B cell (primary cell): ENCODE measurements at regions not wholly inside any gene's neighbourhood (a gene's known extent, or its start where the extent isn't known, plus 50 kb on each side); places are given as distances from the start of the nearest gene placed in this dataset.

ENCODE experiments used
- ATAC-seq: fragments of 200-7000 bp; cut with Tn5 transposase; one replicate; pipeline ENCODE4 v1.10.0; 2021; ENCODE audit warnings: low read depth, mild to moderate bottlenecking, moderate number of reproducible peaks, moderate library complexity
- CTCF ChIA-PET: fragments of 350-600 bp; sonication (Branson Sonifier 250); formaldehyde crosslinking; loops from one replicate; lab custom pipeline; 2021; ENCODE audit warnings: antibody characterized with exemption, inconsistent platforms; lab: Charles Lee
- POLR2A ChIA-PET: fragments of 350-600 bp; sonication (Branson Sonifier 250); formaldehyde crosslinking; loops from one replicate; lab custom pipeline; 2021; ENCODE audit warnings: antibody characterized with exemption; lab: Charles Lee
- DNase-seq: peaks from one replicate; pipeline ENCODE4 v3.0.0; 2013
- H2AFZ ChIP-seq: 2 replicates; pipeline ENCODE4 v1.6.1; 2012; ENCODE audit warnings: mild to moderate bottlenecking, low read depth, low read length; ENCODE audit not compliant: insufficient read depth, poor library complexity, severe bottlenecking
- H3K27ac ChIP-seq, 2 donors: 1 replicate in 1 of 2; 2 replicates in 1 of 2; pipeline ENCODE4 v1.5.1; 2012 to 2013; ENCODE audit warnings: low read length in 2 of 2, mild to moderate bottlenecking in 2 of 2, moderate library complexity in 1 of 2
- H3K27me3 ChIP-seq, 4 experiments: fragments of 200-600 bp in 1 of 4; sonication (generic) in 1 of 4; replicated peaks in 1 of 4; 1 replicate in 2 of 4; 2 replicates in 2 of 4; pipeline versions ENCODE4 v1.6.1 to v1.7.0; 2013 to 2016; ENCODE audit warnings: low read length in 3 of 4, mild to moderate bottlenecking in 2 of 4, mixed read lengths in 1 of 4, moderate library complexity in 1 of 4; ENCODE audit not compliant: insufficient read depth in 4 of 4, control insufficient read depth in 3 of 4; ENCODE audit errors: control extremely low read depth in 1 of 4
- H3K36me3 ChIP-seq, 2 experiments: replicated peaks in 1 of 2; 1 replicate in 1 of 2; 2 replicates in 1 of 2; pipeline versions ENCODE4 v1.6.1 to v1.7.1; 2013; ENCODE audit warnings: low read length in 1 of 2; ENCODE audit not compliant: insufficient read depth in 2 of 2, control insufficient read depth in 1 of 2; ENCODE audit errors: control extremely low read depth in 1 of 2, extremely low read depth in 1 of 2
- H3K4me1 ChIP-seq, 2 donors: fragments of 200-600 bp in 1 of 2; sonication (generic) in 1 of 2; 1 replicate in 1 of 2; 2 replicates in 1 of 2; pipeline versions ENCODE4 v1.5.1 to v1.6.1; 2013 to 2017; ENCODE audit warnings: low read length in 2 of 2; ENCODE audit not compliant: control insufficient read depth in 2 of 2, insufficient read depth in 2 of 2
- H3K4me2 ChIP-seq: replicated peaks from 2 replicates; pipeline ENCODE3; 2012; ENCODE audit warnings: mild to moderate bottlenecking, low read depth, low read length; ENCODE audit not compliant: poor library complexity, severe bottlenecking
- H3K4me3 ChIP-seq, 5 experiments: fragments of 200-600 bp in 1 of 5; sonication (generic) in 1 of 5; 1 replicate in 3 of 5; 2 replicates in 2 of 5; pipeline versions ENCODE4 v1.5.1 to v1.7.0; 2011 to 2016; ENCODE audit warnings: low read length in 4 of 5, mild to moderate bottlenecking in 4 of 5, low read depth in 2 of 5, control low read depth in 1 of 5, moderate library complexity in 1 of 5; ENCODE audit not compliant: insufficient read depth in 1 of 5; ENCODE audit errors: control extremely low read depth in 1 of 5, extremely low read depth in 1 of 5
- H3K79me2 ChIP-seq: fragments of 200-600 bp; sonication (generic); one replicate; pipeline ENCODE4 v1.6.0; 2016; ENCODE audit warnings: low read length; ENCODE audit not compliant: control insufficient read depth, insufficient read depth
- H3K9ac ChIP-seq: fragments of 200-600 bp; sonication (generic); 2 replicates; pipeline ENCODE4 v1.6.1; 2017; ENCODE audit warnings: mild to moderate bottlenecking, low read length, moderate library complexity
- H3K9me3 ChIP-seq, 3 donors: one replicate each; pipeline versions ENCODE4 v1.6.1 to v1.7.1; 2013; ENCODE audit warnings: low read length in 2 of 3; ENCODE audit not compliant: control insufficient read depth in 2 of 3, insufficient read depth in 1 of 3; ENCODE audit errors: control extremely low read depth in 1 of 3
- H4K20me1 ChIP-seq: 2 replicates; pipeline ENCODE4 v1.6.0; 2012; ENCODE audit warnings: mild to moderate bottlenecking, low read length; ENCODE audit not compliant: insufficient read depth, control insufficient read depth, poor library complexity, severe bottlenecking
- H3K27ac Mint-ChIP-seq: one replicate; pipeline ENCODE4 v1.8.0; 2021; ENCODE audit warnings: mixed read lengths
- H3K27me3 Mint-ChIP-seq: one replicate; pipeline ENCODE4 v1.8.0; 2021; ENCODE audit warnings: mixed read lengths
- H3K4me1 Mint-ChIP-seq: one replicate; pipeline ENCODE4 v1.8.0; 2021; ENCODE audit warnings: mixed read lengths
- H3K4me3 Mint-ChIP-seq: one replicate; pipeline ENCODE4 v1.8.0; 2021; ENCODE audit warnings: mixed read lengths
- H3K9me3 Mint-ChIP-seq: one replicate; pipeline ENCODE4 v1.8.0; 2022; ENCODE audit warnings: mixed read lengths; ENCODE audit not compliant: insufficient read depth
- CTCF ChIP-seq: fragments of 200-600 bp; IDR thresholded peaks from one replicate; pipeline ENCODE4 v1.8.0; 2022; ENCODE audit warnings: antibody characterized with exemption, mild to moderate bottlenecking
- EZH2 ChIP-seq: IDR thresholded peaks from 2 replicates; pipeline ENCODE4 v1.6.1; 2012; ENCODE audit warnings: borderline replicate concordance, low read depth, mild to moderate bottlenecking, moderate library complexity, low read length; ENCODE audit not compliant: insufficient read depth, poor library complexity, severe bottlenecking
- WGBS: methylation state at CpG from one replicate; pipeline ENCODE4 v1.1.5; 2013; ENCODE audit warnings: missing lambda C conversion rate; ENCODE audit not compliant: insufficient coverage; 5-methylcytosine and 5-hydroxymethylcytosine counted together
- intact Hi-C: fragments of 100-400 bp; cut with micrococcal nuclease; formaldehyde crosslinking; loops from one replicate; pipeline ENCODE4 v1.10.0; 2022

GRCh38 chr13:64962404-64962803 lies 2267.7 kb downstream of the PCDH9 start:
- Mint-ChIP-seq H3K27me3 (no peaks in the 10 kb centered on the region), H3K27ac (no peak overlapping the region), H3K4me1 (no peaks in the 10 kb centered on the region), H3K9me3 (peaks cover 5% of the 10 kb centered on the region), H3K4me3 (no peak overlapping the region)
- ATAC-seq: no peak
- DNase-seq: no peak
- CTCF ChIA-PET: no interaction called here
- no peaks in the 10 kb centered on the region for H3K36me3 ChIP-seq
- no peaks in the 10 kb centered on the region for H4K20me1 ChIP-seq
- no peak overlapping the region for H3K4me2 ChIP-seq
- POLR2A ChIA-PET: no interaction called here
- H3K9ac ChIP-seq: no peak overlapping the region
- intact Hi-C loops: no loop called here
- H2AFZ ChIP-seq: no peak overlapping the region
- H3K4me3 ChIP-seq: no peak overlapping the region
- H3K4me1 ChIP-seq: no peaks in the 10 kb centered on the region
- no peaks in the 10 kb centered on the region for H3K27me3 ChIP-seq
- no peak overlapping the region for H3K27ac ChIP-seq
- H3K79me2 ChIP-seq: no peaks in the 10 kb centered on the region
- WGBS: 88% methylated on average over 1 of the region's 1 CpG
- TF ChIP-seq EZH2 (no peak), CTCF (no peak)
- peaks cover 0 to 15% (median 0%) of the 10 kb centered on the region in 3 donors for H3K9me3 ChIP-seq

GRCh38 chr13:64959276-64959675 lies 2270.9 kb downstream of the PCDH9 start:
- whole genome bisulfite sequencing: 93% methylated on average over 6 of the region's 15 CpGs
- ChIA-PET CTCF (no interaction called here), POLR2A (no interaction called here)
- Histone ChIP-seq H3K27ac (no peak overlapping the region), H3K79me2 (no peaks in the 10 kb centered on the region), H3K9ac (no peak overlapping the region), H3K4me3 (no peak overlapping the region), H4K20me1 (no peaks in the 10 kb centered on the region), H2AFZ (no peak overlapping the region), H3K9me3 (peaks cover 0 to 15% (median 0%) of the 10 kb centered on the region in 3 donors), H3K4me2 (no peak overlapping the region), H3K27me3 (no peaks in the 10 kb centered on the region), H3K36me3 (no peaks in the 10 kb centered on the region), H3K4me1 (no peaks in the 10 kb centered on the region)
- intact Hi-C loops: no loop called here
- no peaks in the 10 kb centered on the region for H3K4me1 Mint-ChIP-seq
- no peak overlapping the region for H3K4me3 Mint-ChIP-seq
- no peaks in the 10 kb centered on the region for H3K27me3 Mint-ChIP-seq
- no peak for ATAC-seq
- no peak overlapping the region for H3K27ac Mint-ChIP-seq
- H3K9me3 Mint-ChIP-seq: no peaks in the 10 kb centered on the region
- TF ChIP-seq CTCF (no peak), EZH2 (no peak)
- DNase-seq: no peak
